H1 (cell line): ENCODE measurements at regions not wholly inside any gene's neighbourhood (a gene's known extent, or its start where the extent isn't known, plus 50 kb on each side); places are given as distances from the start of the nearest gene placed in this dataset.
A peak's percentile ranks its signal among the peaks of the same experiment; 100 is the strongest.

Experiments used
- CTCF ChIA-PET: fragments of 300-600 bp; sonication (Branson Sonifier 250); formaldehyde crosslinking; loops from one replicate; lab custom pipeline; 2021; ENCODE audit not compliant: partially characterized antibody; lab: Charles Lee
- POLR2A ChIA-PET: fragments of 300-600 bp; sonication (Branson Sonifier 250); formaldehyde crosslinking; loops from one replicate; lab custom pipeline; 2021; ENCODE audit warnings: inconsistent platforms; ENCODE audit not compliant: partially characterized antibody; lab: Charles Lee
- DNase-seq, 2 experiments: peaks; one replicate each; pipeline versions ENCODE4 v3.0.0 to v3.0.0-alpha.2; 2010 to 2022; ENCODE audit warnings: low spot score in 2 of 2, low read depth in 1 of 2, mixed read lengths in 1 of 2
- FAIRE-seq: peaks from 2 replicates; lab custom pipeline; 2011; peaks lifted over from hg19 to GRCh38; lab: Jason Lieb, UNC
- H2AFZ ChIP-seq: 2 replicates; pipeline ENCODE4 v1.8.1; 2012; ENCODE audit warnings: low read length, inconsistent platforms
- H2AK5ac ChIP-seq: 2 replicates; pipeline ENCODE4 v1.6.1; 2013; ENCODE audit warnings: low read depth, low read length
- H2BK120ac ChIP-seq: replicated peaks from 2 replicates; pipeline ENCODE3; 2013; ENCODE audit warnings: low read depth, low read length, inconsistent platforms
- H2BK12ac ChIP-seq: 2 replicates; pipeline ENCODE4 v1.6.1; 2013; ENCODE audit warnings: low read depth, low read length
- H2BK15ac ChIP-seq: 2 replicates; pipeline ENCODE4 v1.6.1; 2013; ENCODE audit warnings: low read length
- H2BK20ac ChIP-seq: 2 replicates; pipeline ENCODE4 v1.6.1; 2013; ENCODE audit warnings: low read length
- H2BK5ac ChIP-seq: 2 replicates; pipeline ENCODE4 v1.6.1; 2013; ENCODE audit warnings: low read depth, low read length
- H3K14ac ChIP-seq: 2 replicates; pipeline ENCODE4 v1.6.1; 2013; ENCODE audit warnings: inconsistent platforms; ENCODE audit not compliant: insufficient read length
- H3K18ac ChIP-seq: 2 replicates; pipeline ENCODE4 v1.6.1; 2013; ENCODE audit warnings: low read length; ENCODE audit errors: extremely low read depth
- H3K23ac ChIP-seq: 2 replicates; pipeline ENCODE4 v1.6.1; 2013; ENCODE audit warnings: inconsistent platforms; ENCODE audit not compliant: insufficient read length
- H3K23me2 ChIP-seq: 2 replicates; pipeline ENCODE4 v1.6.1; 2013; ENCODE audit warnings: low read depth, low read length
- H3K27ac ChIP-seq: 2 replicates; pipeline ENCODE4 v1.6.1; 2011; ENCODE audit warnings: low read depth, low read length, inconsistent platforms
- H3K27me3 ChIP-seq, 4 experiments: replicated peaks in 1 of 4; 1 replicate in 1 of 4; 2 replicates in 3 of 4; pipeline versions ENCODE4 v1.6.1 to v1.8.1; 2011 to 2013; ENCODE audit warnings: low read length in 3 of 4, mild to moderate bottlenecking in 3 of 4, inconsistent platforms in 2 of 4, mixed read lengths in 2 of 4, moderate library complexity in 1 of 4; ENCODE audit not compliant: control insufficient read depth in 3 of 4, insufficient read depth in 3 of 4; ENCODE audit errors: extremely low read depth in 1 of 4
- H3K36me3 ChIP-seq, 4 experiments: 2 replicates each; pipeline versions ENCODE4 v1.6.1 to v1.8.1; 2011 to 2013; ENCODE audit warnings: mild to moderate bottlenecking in 4 of 4, low read length in 3 of 4, moderate library complexity in 2 of 4, control low read depth in 1 of 4, inconsistent platforms in 1 of 4; ENCODE audit not compliant: insufficient read depth in 4 of 4, control insufficient read depth in 2 of 4
- H3K4ac ChIP-seq: replicated peaks from 2 replicates; pipeline ENCODE3; 2013; ENCODE audit warnings: low read length, low read depth, mixed read lengths, inconsistent platforms; ENCODE audit not compliant: insufficient read length
- H3K4me1 ChIP-seq, 4 experiments: replicated peaks in 1 of 4; 1 replicate in 1 of 4; 2 replicates in 3 of 4; pipeline versions ENCODE4 v1.6.1 to v1.8.1; 2011 to 2013; ENCODE audit warnings: low read length in 3 of 4, inconsistent platforms in 2 of 4, mixed read lengths in 1 of 4; ENCODE audit not compliant: insufficient read depth in 4 of 4, control insufficient read depth in 3 of 4
- H3K4me2 ChIP-seq, 2 experiments: 2 replicates each; pipeline versions ENCODE4 v1.6.1 to v1.8.1; 2011 to 2013; ENCODE audit warnings: low read depth in 2 of 2, low read length in 2 of 2, control low read depth in 1 of 2, inconsistent platforms in 1 of 2, mild to moderate bottlenecking in 1 of 2; ENCODE audit not compliant: insufficient read depth in 1 of 2
- H3K4me3 ChIP-seq, 4 experiments: fragments of 200-600, 300-600 bp in 1 of 4; sonication (generic), shearing (Covaris generic), sonication (Bioruptor Twin) in 1 of 4; 2 replicates each; pipeline versions ENCODE4 v1.5.1 to v1.8.1; 2011 to 2016; ENCODE audit warnings: low read length in 4 of 4, low read depth in 3 of 4, control low read depth in 2 of 4, inconsistent platforms in 2 of 4, mild to moderate bottlenecking in 2 of 4, mixed read lengths in 1 of 4, moderate library complexity in 1 of 4; ENCODE audit not compliant: insufficient read depth in 2 of 4; ENCODE audit errors: extremely low read depth in 1 of 4
- H3K56ac ChIP-seq: replicated peaks from 2 replicates; pipeline ENCODE3; 2013; ENCODE audit warnings: low read depth, mild to moderate bottlenecking, mixed read lengths, low read length, inconsistent platforms; ENCODE audit not compliant: insufficient read length
- H3K79me1 ChIP-seq: 2 replicates; pipeline ENCODE4 v1.6.1; 2013; ENCODE audit warnings: low read depth, low read length, control low read depth
- H3K79me2 ChIP-seq, 2 experiments: 2 replicates each; pipeline versions ENCODE4 v1.6.1 to v1.8.1; 2012 to 2013; ENCODE audit warnings: low read length in 2 of 2, mild to moderate bottlenecking in 2 of 2, inconsistent platforms in 1 of 2; ENCODE audit not compliant: insufficient read depth in 2 of 2, control insufficient read depth in 1 of 2
- H3K9ac ChIP-seq, 4 experiments: replicated peaks in 1 of 4; 1 replicate in 1 of 4; 2 replicates in 3 of 4; pipeline versions ENCODE4 v1.6.1 to v1.8.1; 2011 to 2013; ENCODE audit warnings: low read depth in 3 of 4, low read length in 3 of 4, control low read depth in 2 of 4, mild to moderate bottlenecking in 2 of 4, moderate library complexity in 2 of 4, inconsistent platforms in 1 of 4; ENCODE audit errors: extremely low read depth in 1 of 4
- H3K9me3 ChIP-seq, 2 experiments: 2 replicates each; pipeline versions ENCODE4 v1.6.1 to v1.8.1; 2012 to 2013; ENCODE audit warnings: mild to moderate bottlenecking in 2 of 2, moderate library complexity in 2 of 2, control low read depth in 1 of 2, inconsistent platforms in 1 of 2, low read depth in 1 of 2, low read length in 1 of 2, mixed read lengths in 1 of 2; ENCODE audit not compliant: insufficient read depth in 2 of 2
- H4K20me1 ChIP-seq, 2 experiments: replicated peaks in 1 of 2; 2 replicates each; pipeline versions ENCODE3 to v1.8.1; 2011 to 2013; ENCODE audit warnings: inconsistent platforms in 2 of 2, low read length in 2 of 2, mild to moderate bottlenecking in 1 of 2; ENCODE audit not compliant: insufficient read depth in 2 of 2, control insufficient read depth in 1 of 2
- H4K5ac ChIP-seq: 2 replicates; pipeline ENCODE4 v1.6.1; 2013; ENCODE audit warnings: low read length, low read depth, mixed read lengths, inconsistent platforms; ENCODE audit not compliant: insufficient read length
- H4K8ac ChIP-seq: 2 replicates; pipeline ENCODE4 v1.8.0; 2013; ENCODE audit warnings: mild to moderate bottlenecking, moderate library complexity, low read length, inconsistent platforms; ENCODE audit not compliant: insufficient read depth; ENCODE audit errors: extremely low read depth
- H4K91ac ChIP-seq: replicated peaks from 2 replicates; pipeline ENCODE3; 2013; ENCODE audit warnings: low read length, mixed read lengths, inconsistent platforms; ENCODE audit not compliant: insufficient read length
- HDAC6 ChIP-seq: IDR thresholded peaks from one replicate; pipeline ENCODE4 v1.7.1; 2012; ENCODE audit warnings: low read depth, mild to moderate bottlenecking, inconsistent platforms, low read length, moderate library complexity
- POLR2A ChIP-seq, 2 experiments: IDR thresholded peaks; 1 replicate in 1 of 2; 2 replicates in 1 of 2; pipeline ENCODE4 v1.6.1; 2011; ENCODE audit warnings: low read depth in 2 of 2, low read length in 2 of 2, mild to moderate bottlenecking in 2 of 2; ENCODE audit errors: control extremely low read depth in 1 of 2
- RAD21 ChIP-seq, 2 experiments: IDR thresholded peaks in 1 of 2; conservative IDR thresholded peaks in 1 of 2; 2 replicates each; pipeline ENCODE4 v1.6.1; 2011; ENCODE audit warnings: low read depth in 2 of 2, low read length in 2 of 2, improper control_type of control experiment in 1 of 2, inconsistent platforms in 1 of 2, mild to moderate bottlenecking in 1 of 2, moderate library complexity in 1 of 2
- SIX5 ChIP-seq: IDR thresholded peaks from 2 replicates; pipeline ENCODE4 v1.6.1; 2011; ENCODE audit warnings: mild to moderate bottlenecking, low read depth, low read length
- SP2 ChIP-seq: IDR thresholded peaks from 2 replicates; pipeline ENCODE4 v1.6.1; 2012; ENCODE audit warnings: mild to moderate bottlenecking, low read length, inconsistent platforms
- SUZ12 ChIP-seq: fragments of 200-600 bp; sonication (generic); IDR thresholded peaks from 2 replicates; pipeline ENCODE4 v1.6.1; 2012; ENCODE audit warnings: mild to moderate bottlenecking, inconsistent platforms, low read length, moderate library complexity, mixed read lengths
- TAF1 ChIP-seq: IDR thresholded peaks from 2 replicates; pipeline ENCODE4 v1.6.1; 2011; ENCODE audit warnings: mild to moderate bottlenecking, low read depth, low read length
- TCF12 ChIP-seq: IDR thresholded peaks from 2 replicates; pipeline ENCODE4 v1.6.1; 2011; ENCODE audit warnings: low read depth, mild to moderate bottlenecking, low read length
- ZNF274 ChIP-seq: IDR thresholded peaks from 2 replicates; pipeline ENCODE4 v1.7.0; 2012; ENCODE audit warnings: low read length, borderline replicate concordance; ENCODE audit errors: extremely low read depth
- WGBS, 2 experiments: shearing (Covaris generic) in 1 of 2; methylation state at CpG; one replicate each; pipeline versions ENCODE4 v1.1.6 to v1.1.7; 2013 to 2015; ENCODE audit warnings: low lambda C conversion rate in 2 of 2, mixed read lengths in 2 of 2, inconsistent platforms in 1 of 2, low coverage in 1 of 2, missing lambda C conversion rate in 1 of 2; ENCODE audit not compliant: insufficient replicate concordance in 2 of 2, insufficient coverage in 1 of 2, insufficient read length in 1 of 2; ENCODE audit errors: extremely low coverage in 1 of 2, missing lambda C conversion rate in 1 of 2; 5-methylcytosine and 5-hydroxymethylcytosine counted together
- TF ChIP-seq, protein P1 (sequence below), 3 experiments: IDR thresholded peaks; 1 replicate in 2 of 3; 2 replicates in 1 of 3; pipeline versions ENCODE4 v1.5.1 to v1.6.1; 2011; ENCODE audit warnings: low read length in 3 of 3, mild to moderate bottlenecking in 3 of 3, inconsistent platforms in 2 of 3, low read depth in 1 of 3, moderate library complexity in 1 of 3; ENCODE audit not compliant: insufficient read depth in 1 of 3; ENCODE audit errors: control extremely low read depth in 1 of 3

DNA sequence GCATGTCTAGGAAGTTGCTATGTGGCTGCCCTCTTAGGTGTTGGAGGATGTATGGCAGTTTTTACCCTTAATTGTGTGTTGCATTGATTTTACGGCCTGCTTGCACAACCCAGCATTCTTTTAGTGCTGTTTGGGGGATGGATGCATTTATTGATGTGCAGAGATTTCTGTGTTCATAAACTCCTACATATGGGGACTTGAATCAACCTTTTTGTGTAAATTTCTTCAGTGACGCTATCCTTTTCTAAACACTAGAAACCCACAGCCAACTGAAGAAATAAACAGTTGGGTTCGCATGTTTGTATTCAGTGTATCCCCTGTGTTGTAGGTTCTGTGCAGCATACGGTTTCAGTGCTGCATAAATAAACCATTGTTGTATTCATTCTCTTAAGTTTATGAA is 263.7 kb downstream of the RASEF start:
- Histone ChIP-seq H2BK5ac (no peak overlapping the region), H2BK12ac (no peak overlapping the region), H3K23me2 (no peaks in the 10 kb centered on the region), H4K91ac (no peak overlapping the region), H3K4ac (no peak overlapping the region), H4K8ac (no peak overlapping the region), H3K23ac (no peak overlapping the region), H3K79me1 (no peaks in the 10 kb centered on the region), H2AK5ac (no peak overlapping the region), H3K18ac (no peak overlapping the region), H3K56ac (no peak overlapping the region), H3K27me3 (no peaks in the 10 kb centered on the region), H4K5ac (no peak overlapping the region), H2BK120ac (no peak overlapping the region), H3K4me2 (no peak overlapping the region), H3K9me3 (no peaks in the 10 kb centered on the region), H3K9ac (no peak overlapping the region), H2BK15ac (no peak overlapping the region), H3K79me2 (no peaks in the 10 kb centered on the region), H3K4me3 (no peak overlapping the region), H3K4me1 (no peaks in the 10 kb centered on the region), H3K27ac (no peak overlapping the region), H2BK20ac (no peak overlapping the region), H3K14ac (no peak overlapping the region), H4K20me1 (no peaks in the 10 kb centered on the region), H3K36me3 (peaks cover 0 to 2% (median 0%) of the 10 kb centered on the region in 4 experiments; a peak in 1 of 8 replicates), H2AFZ (no peak overlapping the region)
- FAIRE-seq (no peak), DNase-seq (no peak)
- ChIA-PET POLR2A (no interaction called here), CTCF (no interaction called here)
- WGBS, 2 experiments: 94% methylated on average over 4 of the region's 4 CpGs; no CpG with 5 or more reads in 1 of the 2 experiments
- no peak for TF ChIP-seq TAF1
- TF ChIP-seq RAD21 (IDR thresholded peaks at IDR 0.05 in 1 of 2, conservative IDR thresholded peaks at IDR 0.05 in 1 of 2; ENCODE audit: low read depth in 2 of 2, low read length in 2 of 2): no peak
- TF ChIP-seq TCF12: no peak
- TF ChIP-seq ZNF274: no peak
- TF ChIP-seq HDAC6: no peak
- peak; percentile 26; the same call in 1 of the 2 replicates for TF ChIP-seq SP2
- no peak for TF ChIP-seq SIX5
- TF ChIP-seq, protein P1, sequence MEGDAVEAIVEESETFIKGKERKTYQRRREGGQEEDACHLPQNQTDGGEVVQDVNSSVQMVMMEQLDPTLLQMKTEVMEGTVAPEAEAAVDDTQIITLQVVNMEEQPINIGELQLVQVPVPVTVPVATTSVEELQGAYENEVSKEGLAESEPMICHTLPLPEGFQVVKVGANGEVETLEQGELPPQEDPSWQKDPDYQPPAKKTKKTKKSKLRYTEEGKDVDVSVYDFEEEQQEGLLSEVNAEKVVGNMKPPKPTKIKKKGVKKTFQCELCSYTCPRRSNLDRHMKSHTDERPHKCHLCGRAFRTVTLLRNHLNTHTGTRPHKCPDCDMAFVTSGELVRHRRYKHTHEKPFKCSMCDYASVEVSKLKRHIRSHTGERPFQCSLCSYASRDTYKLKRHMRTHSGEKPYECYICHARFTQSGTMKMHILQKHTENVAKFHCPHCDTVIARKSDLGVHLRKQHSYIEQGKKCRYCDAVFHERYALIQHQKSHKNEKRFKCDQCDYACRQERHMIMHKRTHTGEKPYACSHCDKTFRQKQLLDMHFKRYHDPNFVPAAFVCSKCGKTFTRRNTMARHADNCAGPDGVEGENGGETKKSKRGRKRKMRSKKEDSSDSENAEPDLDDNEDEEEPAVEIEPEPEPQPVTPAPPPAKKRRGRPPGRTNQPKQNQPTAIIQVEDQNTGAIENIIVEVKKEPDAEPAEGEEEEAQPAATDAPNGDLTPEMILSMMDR (IDR thresholded peaks at IDR 0.05; ENCODE audit: control extremely low read depth in 1 of 3, insufficient read depth in 1 of 3, low read depth in 1 of 3, low read length in 3 of 3): peak in 1 of 3 experiments; percentile 16; a peak in 1 of 4 replicates
- TF ChIP-seq SUZ12: no peak
- TF ChIP-seq POLR2A (IDR thresholded peaks at IDR 0.05; ENCODE audit: control extremely low read depth in 1 of 2, low read depth in 2 of 2, low read length in 2 of 2): no peak
